ENCODE measurements at regions not wholly inside any gene's neighbourhood (a gene's known extent, or its start where the extent isn't known, plus 50 kb on each side); places are given as distances from the start of the nearest gene placed in this dataset.

DNA sequence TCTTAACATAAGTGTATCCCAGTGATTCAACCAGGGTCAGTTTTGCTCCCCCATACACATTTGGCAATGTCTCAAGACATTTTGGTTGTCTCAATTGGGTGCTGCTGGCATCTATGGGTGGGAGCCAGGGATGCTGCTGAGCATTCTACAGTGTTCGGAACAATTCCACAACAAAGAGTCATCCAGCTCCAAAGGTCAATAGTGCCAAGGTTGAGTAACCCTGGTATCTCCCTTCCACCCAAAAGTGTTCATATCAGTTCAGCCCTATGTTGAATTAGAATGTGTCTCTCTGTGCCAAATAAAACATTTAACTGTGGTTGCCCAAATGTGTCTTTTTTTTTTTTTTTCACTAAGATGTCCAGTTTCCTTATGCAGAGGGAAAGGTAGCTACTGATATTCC, 129.4 kb upstream of the RAI2 start:
- no peak for DNase-seq (ENCODE audit: low spot score)
- TF ChIP-seq RAD21 (IDR thresholded peaks at IDR 0.05) (peak; percentile 26 to 54), FOXA2 (IDR thresholded peaks at IDR 0.05) (peak; percentile 67), EGR1 (IDR thresholded peaks at IDR 0.05; ENCODE audit: low read depth in 2 of 2) (no peak), RXRA (IDR thresholded peaks at IDR 0.05) (peak; percentile 82 to 83), SP1 (IDR thresholded peaks at IDR 0.05) (peak; percentile 76), MAX (IDR thresholded peaks at IDR 0.05) (peak; percentile 26), TAF1 (conservative IDR thresholded peaks at IDR 0.05) (no peak), GABPA (IDR thresholded peaks at IDR 0.05 in 1 of 2, conservative IDR thresholded peaks at IDR 0.05 in 1 of 2) (no peak), ZBTB33 (IDR thresholded peaks at IDR 0.05) (no peak), HNF4A (conservative IDR thresholded peaks at IDR 0.05) (peak; percentile 82 to 87), JUND (IDR thresholded peaks at IDR 0.05) (peak; percentile 73 to 83), YY1 (IDR thresholded peaks at IDR 0.05) (no peak), HNF4G (IDR thresholded peaks at IDR 0.05) (peak; percentile 59), ATF3 (IDR thresholded peaks at IDR 0.05) (peak; percentile 92), NR2F2 (IDR thresholded peaks at IDR 0.05) (peak; percentile 76), FOXA1 (IDR thresholded peaks at IDR 0.05) (peak; percentile 48)
- TF ChIP-seq, protein P1, sequence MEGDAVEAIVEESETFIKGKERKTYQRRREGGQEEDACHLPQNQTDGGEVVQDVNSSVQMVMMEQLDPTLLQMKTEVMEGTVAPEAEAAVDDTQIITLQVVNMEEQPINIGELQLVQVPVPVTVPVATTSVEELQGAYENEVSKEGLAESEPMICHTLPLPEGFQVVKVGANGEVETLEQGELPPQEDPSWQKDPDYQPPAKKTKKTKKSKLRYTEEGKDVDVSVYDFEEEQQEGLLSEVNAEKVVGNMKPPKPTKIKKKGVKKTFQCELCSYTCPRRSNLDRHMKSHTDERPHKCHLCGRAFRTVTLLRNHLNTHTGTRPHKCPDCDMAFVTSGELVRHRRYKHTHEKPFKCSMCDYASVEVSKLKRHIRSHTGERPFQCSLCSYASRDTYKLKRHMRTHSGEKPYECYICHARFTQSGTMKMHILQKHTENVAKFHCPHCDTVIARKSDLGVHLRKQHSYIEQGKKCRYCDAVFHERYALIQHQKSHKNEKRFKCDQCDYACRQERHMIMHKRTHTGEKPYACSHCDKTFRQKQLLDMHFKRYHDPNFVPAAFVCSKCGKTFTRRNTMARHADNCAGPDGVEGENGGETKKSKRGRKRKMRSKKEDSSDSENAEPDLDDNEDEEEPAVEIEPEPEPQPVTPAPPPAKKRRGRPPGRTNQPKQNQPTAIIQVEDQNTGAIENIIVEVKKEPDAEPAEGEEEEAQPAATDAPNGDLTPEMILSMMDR (IDR thresholded peaks at IDR 0.05; ENCODE audit: low read depth, low read length, missing input control) = no peak
- TF ChIP-seq, protein P2, sequence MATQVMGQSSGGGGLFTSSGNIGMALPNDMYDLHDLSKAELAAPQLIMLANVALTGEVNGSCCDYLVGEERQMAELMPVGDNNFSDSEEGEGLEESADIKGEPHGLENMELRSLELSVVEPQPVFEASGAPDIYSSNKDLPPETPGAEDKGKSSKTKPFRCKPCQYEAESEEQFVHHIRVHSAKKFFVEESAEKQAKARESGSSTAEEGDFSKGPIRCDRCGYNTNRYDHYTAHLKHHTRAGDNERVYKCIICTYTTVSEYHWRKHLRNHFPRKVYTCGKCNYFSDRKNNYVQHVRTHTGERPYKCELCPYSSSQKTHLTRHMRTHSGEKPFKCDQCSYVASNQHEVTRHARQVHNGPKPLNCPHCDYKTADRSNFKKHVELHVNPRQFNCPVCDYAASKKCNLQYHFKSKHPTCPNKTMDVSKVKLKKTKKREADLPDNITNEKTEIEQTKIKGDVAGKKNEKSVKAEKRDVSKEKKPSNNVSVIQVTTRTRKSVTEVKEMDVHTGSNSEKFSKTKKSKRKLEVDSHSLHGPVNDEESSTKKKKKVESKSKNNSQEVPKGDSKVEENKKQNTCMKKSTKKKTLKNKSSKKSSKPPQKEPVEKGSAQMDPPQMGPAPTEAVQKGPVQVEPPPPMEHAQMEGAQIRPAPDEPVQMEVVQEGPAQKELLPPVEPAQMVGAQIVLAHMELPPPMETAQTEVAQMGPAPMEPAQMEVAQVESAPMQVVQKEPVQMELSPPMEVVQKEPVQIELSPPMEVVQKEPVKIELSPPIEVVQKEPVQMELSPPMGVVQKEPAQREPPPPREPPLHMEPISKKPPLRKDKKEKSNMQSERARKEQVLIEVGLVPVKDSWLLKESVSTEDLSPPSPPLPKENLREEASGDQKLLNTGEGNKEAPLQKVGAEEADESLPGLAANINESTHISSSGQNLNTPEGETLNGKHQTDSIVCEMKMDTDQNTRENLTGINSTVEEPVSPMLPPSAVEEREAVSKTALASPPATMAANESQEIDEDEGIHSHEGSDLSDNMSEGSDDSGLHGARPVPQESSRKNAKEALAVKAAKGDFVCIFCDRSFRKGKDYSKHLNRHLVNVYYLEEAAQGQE (IDR thresholded peaks at IDR 0.05) = no peak
- Histone ChIP-seq H3K27me3 (ENCODE audit: control insufficient read depth in 4 of 4, insufficient read depth in 4 of 4, low read length in 3 of 4) (peaks cover 0 to 3% (median 0%) of the 10 kb centered on the region in 4 donors), H3K9ac (ENCODE audit: low read depth in 1 of 2, low read length in 2 of 2) (no peak overlapping the region), H3K9me3 (ENCODE audit: control insufficient read depth in 4 of 4, low read length in 3 of 4) (no peaks in the 10 kb centered on the region), H3K36me3 (ENCODE audit: control insufficient read depth in 4 of 4, insufficient read depth in 3 of 4, low read depth in 1 of 4, low read length in 3 of 4) (no peaks in the 10 kb centered on the region), H3K27ac (ENCODE audit: low read depth in 1 of 2, low read length in 2 of 2) (no peak overlapping the region), H3K4me3 (ENCODE audit: low read depth in 1 of 3, low read length in 3 of 3) (no peak overlapping the region), H3K4me1 (ENCODE audit: control insufficient read depth in 4 of 4, insufficient read depth in 4 of 4, low read length in 3 of 4) (peaks cover 0 to 7% (median 4%) of the 10 kb centered on the region in 4 donors)
- 26% methylated on average over 1 of the region's 1 CpG for WGBS
